ENCODE measurements at regions not wholly inside any gene's neighbourhood (a gene's known extent, or its start where the extent isn't known, plus 50 kb on each side); places are given as distances from the start of the nearest gene placed in this dataset.

DNA sequence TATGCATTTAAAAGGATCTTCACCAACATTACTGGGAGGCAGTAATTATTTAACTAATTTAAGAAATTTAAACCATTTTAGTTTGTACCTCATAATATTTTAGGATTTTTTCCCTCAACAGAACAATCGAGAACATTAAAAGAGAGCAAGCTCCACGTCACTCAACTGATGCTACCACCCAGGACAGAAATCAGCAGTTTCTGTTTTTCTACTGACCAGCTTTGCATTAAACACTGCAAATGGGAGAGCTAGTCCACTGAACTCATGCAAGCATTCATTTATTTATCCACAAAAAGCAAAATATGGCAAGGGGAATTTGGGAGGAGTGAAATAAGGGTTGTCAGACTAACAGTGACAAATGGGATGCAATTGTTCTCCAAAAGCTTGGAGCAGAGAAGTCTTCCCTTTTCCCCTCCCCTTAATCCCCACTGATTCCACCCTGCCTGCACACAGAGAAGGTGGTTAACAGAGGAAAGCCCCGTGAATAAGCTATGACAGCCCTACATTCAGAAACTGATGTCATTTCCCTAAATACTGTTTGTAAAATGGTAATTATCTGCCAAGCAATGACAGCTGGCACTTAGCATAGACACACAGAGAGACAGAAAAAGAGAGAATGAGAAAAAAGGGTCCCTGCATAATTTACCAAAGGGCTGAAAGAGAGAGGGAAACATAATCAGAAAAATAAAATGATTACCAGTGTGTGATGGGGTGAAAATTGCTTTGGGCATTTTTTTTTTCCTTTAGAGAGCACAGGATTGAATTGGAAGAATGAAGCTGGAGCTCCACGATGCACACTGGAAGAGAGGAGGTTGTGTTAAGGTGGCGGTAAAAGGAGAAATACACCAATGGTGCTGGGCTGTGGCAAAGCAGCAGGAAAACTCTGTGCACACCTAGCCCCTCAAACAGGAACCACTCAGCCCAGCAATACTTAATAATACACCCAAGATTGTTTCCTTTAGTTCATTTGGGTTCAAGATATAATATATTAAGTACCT lies 777.4 kb downstream of the TUSC7 start:
- H3K36me3 ChIP-seq, result no peaks in the 10 kb centered on the region
- TF ChIP-seq, protein P1, sequence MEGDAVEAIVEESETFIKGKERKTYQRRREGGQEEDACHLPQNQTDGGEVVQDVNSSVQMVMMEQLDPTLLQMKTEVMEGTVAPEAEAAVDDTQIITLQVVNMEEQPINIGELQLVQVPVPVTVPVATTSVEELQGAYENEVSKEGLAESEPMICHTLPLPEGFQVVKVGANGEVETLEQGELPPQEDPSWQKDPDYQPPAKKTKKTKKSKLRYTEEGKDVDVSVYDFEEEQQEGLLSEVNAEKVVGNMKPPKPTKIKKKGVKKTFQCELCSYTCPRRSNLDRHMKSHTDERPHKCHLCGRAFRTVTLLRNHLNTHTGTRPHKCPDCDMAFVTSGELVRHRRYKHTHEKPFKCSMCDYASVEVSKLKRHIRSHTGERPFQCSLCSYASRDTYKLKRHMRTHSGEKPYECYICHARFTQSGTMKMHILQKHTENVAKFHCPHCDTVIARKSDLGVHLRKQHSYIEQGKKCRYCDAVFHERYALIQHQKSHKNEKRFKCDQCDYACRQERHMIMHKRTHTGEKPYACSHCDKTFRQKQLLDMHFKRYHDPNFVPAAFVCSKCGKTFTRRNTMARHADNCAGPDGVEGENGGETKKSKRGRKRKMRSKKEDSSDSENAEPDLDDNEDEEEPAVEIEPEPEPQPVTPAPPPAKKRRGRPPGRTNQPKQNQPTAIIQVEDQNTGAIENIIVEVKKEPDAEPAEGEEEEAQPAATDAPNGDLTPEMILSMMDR (IDR thresholded peaks at IDR 0.05; ENCODE audit: low read depth, low read length), result no peak
- H3K27me3 ChIP-seq, result no peaks in the 10 kb centered on the region
- H3K4me3 ChIP-seq, result no peak overlapping the region
- no peaks in the 10 kb centered on the region for H3K4me1 ChIP-seq (ENCODE audit: low read depth)
- H3K27ac ChIP-seq, result no peak overlapping the region
- no peak for DNase-seq (ENCODE audit: low read depth in 1 of 2, low spot score in 1 of 2)
- H3K9me3 ChIP-seq (ENCODE audit: low read depth), result no peaks in the 10 kb centered on the region

DNA sequence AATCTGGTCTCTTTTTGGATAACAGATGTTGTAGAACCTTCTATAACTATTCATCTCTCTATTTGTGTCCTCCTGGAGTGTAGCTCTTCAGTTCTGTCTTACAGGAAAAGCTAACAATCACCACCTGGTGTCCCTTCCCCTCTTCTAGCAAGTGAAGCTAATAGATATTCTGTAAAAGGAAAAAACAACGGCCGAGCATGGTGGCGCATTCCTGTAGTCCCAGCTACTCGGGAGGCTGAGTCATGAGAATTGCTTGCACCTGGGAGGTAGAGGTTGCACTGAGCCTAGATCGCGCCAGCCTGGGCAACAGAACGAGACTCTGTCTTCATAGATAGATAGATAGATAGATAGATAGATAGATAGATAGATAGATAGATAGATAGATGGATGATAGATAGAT lies 779.4 kb downstream of the TUSC7 start:
- H3K27me3 ChIP-seq, result no peaks in the 10 kb centered on the region
- DNase-seq (ENCODE audit: low read depth in 1 of 2, low spot score in 1 of 2), result no peak
- no peak overlapping the region for H3K4me3 ChIP-seq
- no peaks in the 10 kb centered on the region for H3K4me1 ChIP-seq (ENCODE audit: low read depth)
- TF ChIP-seq, protein P1 (IDR thresholded peaks at IDR 0.05; ENCODE audit: low read depth, low read length), result no peak
- no peaks in the 10 kb centered on the region for H3K9me3 ChIP-seq (ENCODE audit: low read depth)
- no peak overlapping the region for H3K27ac ChIP-seq
- H3K36me3 ChIP-seq, result no peaks in the 10 kb centered on the region

DNA sequence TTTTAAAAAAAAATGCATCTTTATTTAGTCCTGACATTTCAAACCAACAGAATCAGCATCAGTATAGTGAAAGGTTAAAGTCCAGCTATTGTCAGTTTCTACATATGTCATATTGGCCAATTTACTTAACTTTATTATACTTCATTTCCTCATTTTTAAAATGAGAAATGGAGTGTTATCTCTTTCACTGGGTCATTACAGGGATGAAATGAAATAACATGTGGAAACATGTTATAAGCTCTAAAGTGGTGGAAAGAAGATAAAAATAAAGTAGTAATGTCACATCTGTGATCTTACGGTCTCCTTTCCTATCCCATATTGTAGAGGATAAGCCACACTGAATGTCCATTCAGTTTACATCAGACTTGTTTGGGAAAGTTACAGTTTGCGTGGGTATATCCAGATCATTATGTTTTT lies 780.1 kb downstream of the TUSC7 start:
- H3K36me3 ChIP-seq, result no peaks in the 10 kb centered on the region
- TF ChIP-seq, protein P1 (IDR thresholded peaks at IDR 0.05; ENCODE audit: low read depth, low read length), result no peak
- no peaks in the 10 kb centered on the region for H3K4me1 ChIP-seq (ENCODE audit: low read depth)
- H3K4me3 ChIP-seq, result no peak overlapping the region
- H3K27ac ChIP-seq, result no peak overlapping the region
- DNase-seq (ENCODE audit: low read depth in 1 of 2, low spot score in 1 of 2), result no peak
- H3K27me3 ChIP-seq, result no peaks in the 10 kb centered on the region
- no peaks in the 10 kb centered on the region for H3K9me3 ChIP-seq (ENCODE audit: low read depth)

DNA sequence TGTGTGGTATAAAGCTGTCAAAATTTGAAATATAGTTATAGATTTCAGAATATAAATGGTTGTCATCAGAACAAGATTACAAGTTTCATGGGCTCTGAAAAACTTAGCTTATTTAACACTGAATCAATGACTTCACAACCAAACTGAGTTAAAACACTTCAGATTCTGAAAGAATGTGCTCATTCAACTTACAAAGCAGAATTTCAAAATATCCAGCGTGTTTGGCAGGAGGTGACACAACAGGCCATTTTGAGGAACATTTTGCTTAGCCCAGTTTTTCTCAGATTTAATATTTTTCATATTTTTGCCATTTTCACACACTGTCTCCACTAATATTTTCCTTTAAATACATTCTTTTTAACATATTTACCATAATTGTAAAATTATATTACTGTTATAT lies 781.1 kb downstream of the TUSC7 start:
- TF ChIP-seq, protein P1 (IDR thresholded peaks at IDR 0.05; ENCODE audit: low read depth, low read length), result no peak
- Histone ChIP-seq H3K36me3 (no peaks in the 10 kb centered on the region), H3K27me3 (no peaks in the 10 kb centered on the region), H3K27ac (no peak overlapping the region), H3K4me1 (ENCODE audit: low read depth) (no peaks in the 10 kb centered on the region), H3K4me3 (no peak overlapping the region), H3K9me3 (ENCODE audit: low read depth) (no peaks in the 10 kb centered on the region)
- no peak for DNase-seq (ENCODE audit: low read depth in 1 of 2, low spot score in 1 of 2)

DNA sequence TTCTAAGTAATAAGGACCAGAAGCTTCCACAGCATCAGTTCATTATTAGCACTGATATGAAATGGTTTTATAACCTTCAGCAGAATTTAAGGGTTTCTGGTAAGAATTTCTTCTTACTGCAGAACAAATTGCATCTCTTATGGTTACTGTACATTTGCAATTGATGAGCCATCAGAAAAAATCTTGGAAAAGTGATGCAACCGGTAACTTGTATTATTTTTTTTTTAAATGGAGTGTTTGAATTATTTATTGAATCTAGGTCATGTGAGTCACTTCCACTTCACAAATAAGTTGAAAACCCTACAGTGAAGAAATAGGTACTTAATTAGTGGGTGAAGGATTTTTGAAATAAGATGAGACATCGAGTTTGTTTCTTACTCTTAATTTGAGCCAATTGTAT lies 786.0 kb downstream of the TUSC7 start:
- Histone ChIP-seq H3K36me3 (no peaks in the 10 kb centered on the region), H3K9me3 (ENCODE audit: low read depth) (no peaks in the 10 kb centered on the region), H3K27ac (no peak overlapping the region), H3K4me1 (ENCODE audit: low read depth) (no peaks in the 10 kb centered on the region), H3K4me3 (no peak overlapping the region), H3K27me3 (no peaks in the 10 kb centered on the region)
- DNase-seq (ENCODE audit: low read depth in 1 of 2, low spot score in 1 of 2), result no peak
- TF ChIP-seq, protein P1 (IDR thresholded peaks at IDR 0.05; ENCODE audit: low read depth, low read length), result no peak

Measured in cardiac muscle cell (in vitro differentiated cells and primary cell).